ENCODE measurements at regions not wholly inside any gene's neighbourhood (a gene's known extent, or its start where the extent isn't known, plus 50 kb on each side); places are given as distances from the start of the nearest gene placed in this dataset.

DNA sequence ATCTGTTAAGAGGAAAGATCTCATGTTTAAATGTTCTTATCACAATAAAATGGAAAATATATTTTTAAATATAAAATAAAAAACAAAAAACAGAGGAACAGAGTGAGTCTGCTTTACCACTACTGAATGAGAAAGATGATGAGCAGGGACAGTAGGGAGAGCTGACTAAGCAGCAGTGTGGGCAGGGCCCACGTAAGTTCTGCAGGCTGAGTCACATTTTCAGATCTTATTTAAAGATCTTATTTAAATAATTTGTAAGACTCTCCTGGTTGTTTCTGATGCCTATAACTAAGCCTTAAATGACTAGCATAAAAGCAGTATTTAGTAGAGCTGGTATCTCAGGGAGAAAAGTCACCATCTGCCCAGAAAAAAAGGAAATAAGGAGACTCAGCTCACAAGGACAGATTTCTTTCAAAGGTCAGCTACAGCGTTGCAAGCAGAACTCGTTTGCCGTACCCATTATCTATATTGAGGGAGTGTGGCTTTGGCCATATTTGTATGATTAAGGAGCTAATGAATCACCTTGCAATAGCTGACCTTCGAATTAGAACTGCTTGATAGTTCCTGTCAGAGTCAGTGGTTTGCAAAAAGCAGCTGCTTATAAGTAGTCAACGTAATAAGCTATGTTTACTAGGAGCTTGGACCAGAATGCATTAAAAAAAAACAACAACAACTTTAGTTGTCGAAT lies 322.1 kb upstream of the CHAC2 start:
- Histone ChIP-seq H3K27me3 (ENCODE audit: insufficient read depth) (no peaks in the 10 kb centered on the region), H3F3A (replicated peaks; ENCODE audit: low read depth) (no peaks in the 10 kb centered on the region), H3K4me3 (no peak overlapping the region), H3K79me2 (replicated peaks; ENCODE audit: insufficient read depth) (no peaks in the 10 kb centered on the region), H3K36me3 (ENCODE audit: insufficient read depth) (no peaks in the 10 kb centered on the region), H3K9me2 (ENCODE audit: insufficient read depth) (no peaks in the 10 kb centered on the region), H3K4me2 (no peak overlapping the region), H3K4me1 (ENCODE audit: insufficient read depth) (peaks cover 10% of the 10 kb centered on the region; the same call in 1 of the 2 replicates), H3K27ac (ENCODE audit: low read depth) (no peak overlapping the region), H4K20me1 (replicated peaks; ENCODE audit: insufficient read depth) (no peaks in the 10 kb centered on the region), H2AFZ (peak overlapping the region; percentile 79)
- Mint-ChIP-seq H3K9me3 (no peaks in the 10 kb centered on the region), H3K27me3 (ENCODE audit: insufficient read depth, low read depth, poor library complexity) (no peaks in the 10 kb centered on the region), H3K36me3 (ENCODE audit: low read depth) (no peaks in the 10 kb centered on the region), H3K27ac (no peak overlapping the region), H3K4me1 (peaks cover 22% of the 10 kb centered on the region), H3K4me3 (no peak overlapping the region)
- TF ChIP-seq, protein P1, sequence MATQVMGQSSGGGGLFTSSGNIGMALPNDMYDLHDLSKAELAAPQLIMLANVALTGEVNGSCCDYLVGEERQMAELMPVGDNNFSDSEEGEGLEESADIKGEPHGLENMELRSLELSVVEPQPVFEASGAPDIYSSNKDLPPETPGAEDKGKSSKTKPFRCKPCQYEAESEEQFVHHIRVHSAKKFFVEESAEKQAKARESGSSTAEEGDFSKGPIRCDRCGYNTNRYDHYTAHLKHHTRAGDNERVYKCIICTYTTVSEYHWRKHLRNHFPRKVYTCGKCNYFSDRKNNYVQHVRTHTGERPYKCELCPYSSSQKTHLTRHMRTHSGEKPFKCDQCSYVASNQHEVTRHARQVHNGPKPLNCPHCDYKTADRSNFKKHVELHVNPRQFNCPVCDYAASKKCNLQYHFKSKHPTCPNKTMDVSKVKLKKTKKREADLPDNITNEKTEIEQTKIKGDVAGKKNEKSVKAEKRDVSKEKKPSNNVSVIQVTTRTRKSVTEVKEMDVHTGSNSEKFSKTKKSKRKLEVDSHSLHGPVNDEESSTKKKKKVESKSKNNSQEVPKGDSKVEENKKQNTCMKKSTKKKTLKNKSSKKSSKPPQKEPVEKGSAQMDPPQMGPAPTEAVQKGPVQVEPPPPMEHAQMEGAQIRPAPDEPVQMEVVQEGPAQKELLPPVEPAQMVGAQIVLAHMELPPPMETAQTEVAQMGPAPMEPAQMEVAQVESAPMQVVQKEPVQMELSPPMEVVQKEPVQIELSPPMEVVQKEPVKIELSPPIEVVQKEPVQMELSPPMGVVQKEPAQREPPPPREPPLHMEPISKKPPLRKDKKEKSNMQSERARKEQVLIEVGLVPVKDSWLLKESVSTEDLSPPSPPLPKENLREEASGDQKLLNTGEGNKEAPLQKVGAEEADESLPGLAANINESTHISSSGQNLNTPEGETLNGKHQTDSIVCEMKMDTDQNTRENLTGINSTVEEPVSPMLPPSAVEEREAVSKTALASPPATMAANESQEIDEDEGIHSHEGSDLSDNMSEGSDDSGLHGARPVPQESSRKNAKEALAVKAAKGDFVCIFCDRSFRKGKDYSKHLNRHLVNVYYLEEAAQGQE (IDR thresholded peaks at IDR 0.05; ENCODE audit: unreplicated experiment), result no peak
- TF ChIP-seq, protein P2, sequence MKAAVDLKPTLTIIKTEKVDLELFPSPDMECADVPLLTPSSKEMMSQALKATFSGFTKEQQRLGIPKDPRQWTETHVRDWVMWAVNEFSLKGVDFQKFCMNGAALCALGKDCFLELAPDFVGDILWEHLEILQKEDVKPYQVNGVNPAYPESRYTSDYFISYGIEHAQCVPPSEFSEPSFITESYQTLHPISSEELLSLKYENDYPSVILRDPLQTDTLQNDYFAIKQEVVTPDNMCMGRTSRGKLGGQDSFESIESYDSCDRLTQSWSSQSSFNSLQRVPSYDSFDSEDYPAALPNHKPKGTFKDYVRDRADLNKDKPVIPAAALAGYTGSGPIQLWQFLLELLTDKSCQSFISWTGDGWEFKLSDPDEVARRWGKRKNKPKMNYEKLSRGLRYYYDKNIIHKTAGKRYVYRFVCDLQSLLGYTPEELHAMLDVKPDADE (IDR thresholded peaks at IDR 0.05), result no peak
- no peak for TF ChIP-seq STAT1 (IDR thresholded peaks at IDR 0.05; ENCODE audit: unreplicated experiment)
- TF ChIP-seq, protein P3, sequence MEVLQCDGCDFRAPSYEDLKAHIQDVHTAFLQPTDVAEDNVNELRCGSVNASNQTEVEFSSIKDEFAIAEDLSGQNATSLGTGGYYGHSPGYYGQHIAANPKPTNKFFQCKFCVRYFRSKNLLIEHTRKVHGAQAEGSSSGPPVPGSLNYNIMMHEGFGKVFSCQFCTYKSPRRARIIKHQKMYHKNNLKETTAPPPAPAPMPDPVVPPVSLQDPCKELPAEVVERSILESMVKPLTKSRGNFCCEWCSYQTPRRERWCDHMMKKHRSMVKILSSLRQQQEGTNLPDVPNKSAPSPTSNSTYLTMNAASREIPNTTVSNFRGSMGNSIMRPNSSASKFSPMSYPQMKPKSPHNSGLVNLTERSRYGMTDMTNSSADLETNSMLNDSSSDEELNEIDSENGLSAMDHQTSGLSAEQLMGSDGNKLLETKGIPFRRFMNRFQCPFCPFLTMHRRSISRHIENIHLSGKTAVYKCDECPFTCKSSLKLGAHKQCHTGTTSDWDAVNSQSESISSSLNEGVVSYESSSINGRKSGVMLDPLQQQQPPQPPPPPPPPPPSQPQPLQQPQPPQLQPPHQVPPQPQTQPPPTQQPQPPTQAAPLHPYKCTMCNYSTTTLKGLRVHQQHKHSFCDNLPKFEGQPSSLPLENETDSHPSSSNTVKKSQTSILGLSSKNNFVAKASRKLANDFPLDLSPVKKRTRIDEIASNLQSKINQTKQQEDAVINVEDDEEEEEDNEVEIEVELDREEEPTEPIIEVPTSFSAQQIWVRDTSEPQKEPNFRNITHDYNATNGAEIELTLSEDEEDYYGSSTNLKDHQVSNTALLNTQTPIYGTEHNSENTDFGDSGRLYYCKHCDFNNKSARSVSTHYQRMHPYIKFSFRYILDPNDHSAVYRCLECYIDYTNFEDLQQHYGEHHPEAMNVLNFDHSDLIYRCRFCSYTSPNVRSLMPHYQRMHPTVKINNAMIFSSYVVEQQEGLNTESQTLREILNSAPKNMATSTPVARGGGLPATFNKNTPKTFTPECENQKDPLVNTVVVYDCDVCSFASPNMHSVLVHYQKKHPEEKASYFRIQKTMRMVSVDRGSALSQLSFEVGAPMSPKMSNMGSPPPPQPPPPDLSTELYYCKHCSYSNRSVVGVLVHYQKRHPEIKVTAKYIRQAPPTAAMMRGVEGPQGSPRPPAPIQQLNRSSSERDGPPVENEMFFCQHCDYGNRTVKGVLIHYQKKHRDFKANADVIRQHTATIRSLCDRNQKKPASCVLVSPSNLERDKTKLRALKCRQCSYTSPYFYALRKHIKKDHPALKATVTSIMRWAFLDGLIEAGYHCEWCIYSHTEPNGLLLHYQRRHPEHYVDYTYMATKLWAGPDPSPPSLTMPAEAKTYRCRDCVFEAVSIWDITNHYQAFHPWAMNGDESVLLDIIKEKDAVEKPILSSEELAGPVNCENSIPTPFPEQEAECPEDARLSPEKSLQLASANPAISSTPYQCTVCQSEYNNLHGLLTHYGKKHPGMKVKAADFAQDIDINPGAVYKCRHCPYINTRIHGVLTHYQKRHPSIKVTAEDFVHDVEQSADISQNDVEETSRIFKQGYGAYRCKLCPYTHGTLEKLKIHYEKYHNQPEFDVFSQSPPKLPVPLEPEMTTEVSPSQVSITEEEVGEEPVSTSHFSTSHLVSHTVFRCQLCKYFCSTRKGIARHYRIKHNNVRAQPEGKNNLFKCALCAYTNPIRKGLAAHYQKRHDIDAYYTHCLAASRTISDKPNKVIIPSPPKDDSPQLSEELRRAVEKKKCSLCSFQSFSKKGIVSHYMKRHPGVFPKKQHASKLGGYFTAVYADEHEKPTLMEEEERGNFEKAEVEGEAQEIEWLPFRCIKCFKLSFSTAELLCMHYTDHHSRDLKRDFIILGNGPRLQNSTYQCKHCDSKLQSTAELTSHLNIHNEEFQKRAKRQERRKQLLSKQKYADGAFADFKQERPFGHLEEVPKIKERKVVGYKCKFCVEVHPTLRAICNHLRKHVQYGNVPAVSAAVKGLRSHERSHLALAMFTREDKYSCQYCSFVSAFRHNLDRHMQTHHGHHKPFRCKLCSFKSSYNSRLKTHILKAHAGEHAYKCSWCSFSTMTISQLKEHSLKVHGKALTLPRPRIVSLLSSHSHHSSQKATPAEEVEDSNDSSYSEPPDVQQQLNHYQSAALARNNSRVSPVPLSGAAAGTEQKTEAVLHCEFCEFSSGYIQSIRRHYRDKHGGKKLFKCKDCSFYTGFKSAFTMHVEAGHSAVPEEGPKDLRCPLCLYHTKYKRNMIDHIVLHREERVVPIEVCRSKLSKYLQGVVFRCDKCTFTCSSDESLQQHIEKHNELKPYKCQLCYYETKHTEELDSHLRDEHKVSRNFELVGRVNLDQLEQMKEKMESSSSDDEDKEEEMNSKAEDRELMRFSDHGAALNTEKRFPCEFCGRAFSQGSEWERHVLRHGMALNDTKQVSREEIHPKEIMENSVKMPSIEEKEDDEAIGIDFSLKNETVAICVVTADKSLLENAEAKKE (CRISPR knock-in tag; IDR thresholded peaks at IDR 0.05), result no peak
- TF ChIP-seq EZH2 (IDR thresholded peaks at IDR 0.05; ENCODE audit: low read depth, unreplicated experiment), result no peak
- TF ChIP-seq ZNF114 (CRISPR knock-in tag; IDR thresholded peaks at IDR 0.05), result no peak
- TF ChIP-seq NANOG (IDR thresholded peaks at IDR 0.05; ENCODE audit: borderline replicate concordance), result no peak
- no peak for TF ChIP-seq ZNF331 (CRISPR knock-in tag; IDR thresholded peaks at IDR 0.05; ENCODE audit: low read depth)
- no peak for TF ChIP-seq JUNB (IDR thresholded peaks at IDR 0.05; ENCODE audit: unreplicated experiment)
- TF ChIP-seq, protein P4, sequence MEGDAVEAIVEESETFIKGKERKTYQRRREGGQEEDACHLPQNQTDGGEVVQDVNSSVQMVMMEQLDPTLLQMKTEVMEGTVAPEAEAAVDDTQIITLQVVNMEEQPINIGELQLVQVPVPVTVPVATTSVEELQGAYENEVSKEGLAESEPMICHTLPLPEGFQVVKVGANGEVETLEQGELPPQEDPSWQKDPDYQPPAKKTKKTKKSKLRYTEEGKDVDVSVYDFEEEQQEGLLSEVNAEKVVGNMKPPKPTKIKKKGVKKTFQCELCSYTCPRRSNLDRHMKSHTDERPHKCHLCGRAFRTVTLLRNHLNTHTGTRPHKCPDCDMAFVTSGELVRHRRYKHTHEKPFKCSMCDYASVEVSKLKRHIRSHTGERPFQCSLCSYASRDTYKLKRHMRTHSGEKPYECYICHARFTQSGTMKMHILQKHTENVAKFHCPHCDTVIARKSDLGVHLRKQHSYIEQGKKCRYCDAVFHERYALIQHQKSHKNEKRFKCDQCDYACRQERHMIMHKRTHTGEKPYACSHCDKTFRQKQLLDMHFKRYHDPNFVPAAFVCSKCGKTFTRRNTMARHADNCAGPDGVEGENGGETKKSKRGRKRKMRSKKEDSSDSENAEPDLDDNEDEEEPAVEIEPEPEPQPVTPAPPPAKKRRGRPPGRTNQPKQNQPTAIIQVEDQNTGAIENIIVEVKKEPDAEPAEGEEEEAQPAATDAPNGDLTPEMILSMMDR (conservative IDR thresholded peaks at IDR 0.05; ENCODE audit: low read depth in 2 of 2), result no peak
- TF ChIP-seq EZH2phosphoT487 (IDR thresholded peaks at IDR 0.05; ENCODE audit: unreplicated experiment), result no peak
- TF ChIP-seq CREB1 (CRISPR knock-in tag; IDR thresholded peaks at IDR 0.05; ENCODE audit: low read depth), result no peak
- no peak for TF ChIP-seq POLR2AphosphoS5 (IDR thresholded peaks at IDR 0.05; ENCODE audit: low read depth)
- ATAC-seq (no peak), DNase-seq (ENCODE audit: low spot score) (no peak)

Data from GM23338 (cell line).